ENCODE measurements at regions not wholly inside any gene's neighbourhood (a gene's known extent, or its start where the extent isn't known, plus 50 kb on each side); places are given as distances from the start of the nearest gene placed in this dataset.

GRCh38 chr6:43962458-43962857 lies 164.8 kb downstream of the MRPL14 start:
- TF ChIP-seq POLR2A (IDR thresholded peaks at IDR 0.05; ENCODE audit: extremely low read depth, insufficient read length) (no peak), CTCF (IDR thresholded peaks at IDR 0.05; ENCODE audit: low read depth, low read length) (no peak)

Data from NB4 (cell line).